Fibroblast of skin of right biceps (primary cell): ENCODE measurements at regions not wholly inside any gene's neighbourhood (a gene's known extent, or its start where the extent isn't known, plus 50 kb on each side); places are given as distances from the start of the nearest gene placed in this dataset.
"Not testable (repeated sequence)": the region's sequence is repeated elsewhere in the genome, so short reads cannot be mapped to it uniquely, and the experiment has no call there.

Experiments used
- DNase-seq: peaks from one replicate; pipeline ENCODE4 v3.0.0-alpha.2; 2013

DNA sequence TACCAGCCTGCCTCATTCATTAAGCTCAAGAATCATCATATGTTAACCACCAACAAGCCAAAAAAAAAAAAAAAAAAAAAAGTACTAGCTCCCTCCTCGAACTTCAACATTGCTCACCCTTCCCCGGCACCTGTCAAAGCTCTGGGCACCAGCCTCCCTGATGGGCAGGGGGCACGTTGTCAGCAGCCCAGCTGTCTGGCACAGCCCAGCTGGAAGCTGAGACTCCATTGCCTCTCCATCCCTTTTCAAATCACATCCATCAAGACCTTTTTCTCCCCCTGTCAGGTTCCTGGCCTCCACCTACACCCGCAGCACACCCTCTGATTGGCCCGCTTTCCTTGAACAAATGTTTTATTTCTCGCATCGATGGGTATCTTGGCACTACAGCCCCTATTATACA is 913.3 kb upstream of the AUTS2 start:
- DNase-seq = no peak

- peak; percentile 60 for DNase-seq
Observed at GRCh38 chr7:68688416-68689086, 909.7 kb upstream of the AUTS2 start.

- DNase-seq = no peak
Observed at GRCh38 chr7:68689087-68689433, 909.2 kb upstream of the AUTS2 start.

DNA sequence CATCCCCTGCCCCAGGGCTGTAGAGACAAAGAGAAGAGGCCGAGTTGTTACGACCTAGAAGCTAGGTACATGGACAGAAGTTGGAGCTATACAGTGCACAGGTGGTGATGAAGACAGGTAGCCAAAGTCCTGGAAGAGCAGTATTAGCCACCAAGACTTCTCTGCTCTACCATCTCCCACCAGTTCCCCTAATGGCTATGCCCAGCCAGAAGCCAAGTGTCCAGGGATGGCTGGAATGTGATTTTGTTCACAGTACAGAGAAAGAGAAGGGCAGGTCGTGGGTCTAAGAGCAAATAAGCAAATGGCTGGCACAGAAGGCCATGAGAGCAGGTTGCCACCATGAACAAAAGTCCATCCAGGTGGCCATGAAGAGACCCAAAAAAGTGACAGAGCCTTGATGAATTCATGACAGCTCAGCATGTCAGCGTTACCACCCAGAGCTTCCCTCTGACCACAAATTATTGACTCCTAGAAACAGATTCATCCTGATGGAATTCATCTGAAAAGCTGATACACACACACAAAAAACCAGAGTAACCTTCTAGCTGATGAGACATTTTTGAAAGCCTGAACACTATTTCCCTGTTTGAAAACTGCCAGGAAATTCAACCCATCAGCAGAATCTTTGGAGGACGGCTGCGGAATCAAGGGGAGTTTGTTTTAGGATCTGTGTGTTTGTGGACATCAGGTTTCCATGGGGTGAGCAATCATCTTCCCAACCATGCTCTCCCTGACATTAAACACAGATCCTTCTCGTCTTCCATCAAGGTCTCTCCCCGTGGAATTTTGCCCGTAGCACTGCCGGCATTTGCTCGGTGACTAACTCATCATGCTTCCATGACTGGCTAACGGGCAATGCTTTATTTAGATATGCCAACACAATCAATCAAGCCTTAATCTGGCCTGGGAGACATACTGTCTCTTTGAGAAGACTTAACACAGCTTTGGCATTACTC is 906.7 kb upstream of the AUTS2 start:
- DNase-seq = peak; percentile 99

- DNase-seq = no peak
Observed at GRCh38 chr7:68692511-68692910, 905.8 kb upstream of the AUTS2 start.

- peak; percentile 71 for DNase-seq
Observed at GRCh38 chr7:68694656-68695055, 903.6 kb upstream of the AUTS2 start.

DNA sequence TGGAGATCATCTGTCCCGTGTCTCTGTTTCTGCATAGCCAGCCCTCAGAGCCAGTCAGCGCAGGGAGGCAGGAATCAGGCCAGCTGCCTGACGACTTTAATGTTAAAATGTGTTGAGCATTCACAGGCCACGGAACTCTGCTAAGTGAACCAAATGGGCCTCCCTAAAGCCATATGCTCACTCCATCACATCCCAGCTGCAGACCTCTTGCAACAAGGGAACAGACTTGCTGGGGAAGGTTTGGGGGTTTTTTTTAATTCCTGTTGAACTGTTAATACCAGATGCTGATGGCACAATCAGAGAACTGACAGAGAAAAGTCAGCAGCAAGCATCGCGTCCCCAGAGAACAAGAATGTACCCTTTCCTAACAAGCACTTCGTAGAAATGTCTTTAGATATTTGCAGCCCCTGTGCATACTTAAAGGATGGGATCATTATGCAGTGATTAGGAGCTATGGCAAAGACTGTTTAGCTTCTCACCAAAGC is 900.4 kb upstream of the AUTS2 start:
- DNase-seq = peak; percentile 93

- peak; percentile 100 for DNase-seq
Observed at GRCh38 chr7:68699090-68699711, 899.1 kb upstream of the AUTS2 start.

- DNase-seq = peak; percentile 89
Observed at GRCh38 chr7:68700414-68700813, 897.9 kb upstream of the AUTS2 start.

DNA sequence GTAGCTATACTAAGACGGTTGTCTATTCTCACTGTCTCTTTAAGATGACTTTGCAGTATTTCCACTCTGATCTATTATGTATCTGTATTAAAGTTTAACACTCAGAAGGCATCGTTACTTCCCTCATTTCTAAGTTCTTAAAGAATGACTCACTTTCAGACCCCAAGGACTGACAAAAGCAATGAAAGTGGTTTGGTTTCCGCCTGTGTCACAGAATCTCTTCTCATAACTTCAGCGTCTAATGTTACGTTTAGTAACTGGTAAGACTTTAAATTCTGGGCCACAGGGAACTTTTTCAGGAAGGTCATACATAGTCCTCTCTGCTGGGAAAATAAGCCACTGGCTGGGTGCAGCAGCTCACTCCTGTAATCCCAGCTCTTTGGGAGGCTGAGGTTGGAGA is 892.0 kb upstream of the AUTS2 start:
- DNase-seq = peak; percentile 99

- peak; percentile 36 for DNase-seq
Observed at GRCh38 chr7:68707159-68707558, 891.1 kb upstream of the AUTS2 start.

GRCh38 chr7:68707958-68708357 is 890.3 kb upstream of the AUTS2 start:
- no peak for DNase-seq

DNA sequence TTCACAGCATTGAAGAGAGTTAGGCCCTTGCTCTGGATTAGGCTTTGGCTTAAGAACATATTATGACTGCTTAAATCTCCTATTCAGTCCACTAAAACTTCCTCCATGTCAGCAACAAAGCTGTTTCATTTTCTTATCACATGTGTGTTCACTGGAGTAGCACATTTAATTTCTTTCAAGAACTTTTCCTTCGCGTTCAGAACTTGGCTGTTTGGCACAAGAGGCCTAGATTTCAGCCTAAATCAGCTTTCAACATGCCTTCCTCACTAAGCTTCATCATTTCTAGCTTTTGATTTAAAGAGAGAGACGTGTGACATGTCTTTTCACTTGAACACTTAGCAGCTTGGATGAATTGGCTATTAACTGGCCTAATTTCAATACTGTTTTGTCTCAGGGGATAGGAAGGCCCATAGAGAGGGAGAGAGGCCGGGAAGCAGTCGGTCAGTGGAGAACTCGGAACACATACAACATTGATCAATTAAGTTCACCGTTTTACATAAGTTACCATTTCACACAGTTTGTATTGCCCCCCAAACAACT is 885.2 kb upstream of the AUTS2 start:
- no peak for DNase-seq

DNA sequence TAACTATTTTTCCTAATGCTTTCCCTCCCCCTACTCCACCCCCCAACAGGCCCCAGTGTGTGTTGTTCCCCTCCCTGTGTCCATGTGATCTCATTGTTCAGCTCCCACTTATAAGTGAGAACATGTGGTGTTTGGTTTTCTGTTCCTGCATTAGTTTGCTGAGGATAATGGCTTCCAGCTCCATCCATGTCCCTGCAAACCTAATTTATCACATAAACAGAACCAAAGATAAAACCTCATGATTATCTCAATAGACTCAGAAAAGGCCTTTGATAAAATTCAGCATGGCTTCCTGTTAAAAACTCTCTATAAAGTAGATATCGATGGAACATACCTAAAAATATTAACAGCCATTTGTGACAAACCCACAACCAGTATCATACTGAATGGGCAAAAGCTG is 884.1 kb upstream of the AUTS2 start:
- not testable (repeated sequence) for DNase-seq

DNA sequence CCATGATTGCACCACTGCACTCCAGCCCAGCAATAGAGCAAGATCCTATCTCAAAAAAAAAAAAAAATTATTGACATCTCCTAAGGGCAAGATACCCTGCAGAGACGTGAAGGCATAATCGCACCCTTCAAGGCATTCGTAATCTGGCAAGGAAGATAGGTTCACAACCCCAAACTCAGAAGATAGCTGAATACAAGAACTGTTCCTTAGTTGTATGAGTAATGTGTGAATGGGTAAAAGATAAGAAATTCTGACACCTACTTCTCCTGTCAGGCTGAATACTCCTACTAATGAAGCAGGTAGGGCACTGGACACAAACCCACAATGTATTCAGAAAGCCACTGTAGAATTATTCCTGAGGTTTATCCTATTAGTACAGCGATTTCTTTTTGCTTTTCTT is 882.4 kb upstream of the AUTS2 start:
- no peak for DNase-seq

DNA sequence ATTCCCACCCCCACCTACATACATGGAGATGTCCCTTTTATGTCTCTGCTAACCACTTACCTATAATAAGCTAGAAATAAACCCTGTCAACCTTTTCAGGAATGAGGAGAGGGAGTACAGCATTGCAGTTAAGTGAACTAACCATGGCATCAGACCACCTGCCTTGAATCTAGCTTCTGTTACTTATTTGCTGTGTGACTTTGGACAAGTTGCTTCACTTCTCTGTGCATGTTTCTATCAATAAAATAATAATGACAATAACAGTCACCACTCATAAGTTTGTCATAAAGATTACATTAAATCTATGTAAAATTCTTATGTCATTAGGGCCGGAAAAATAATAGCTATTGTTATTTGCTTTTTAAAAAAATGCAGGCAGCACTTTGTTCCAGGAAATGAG is 881.1 kb upstream of the AUTS2 start:
- no peak for DNase-seq

DNA sequence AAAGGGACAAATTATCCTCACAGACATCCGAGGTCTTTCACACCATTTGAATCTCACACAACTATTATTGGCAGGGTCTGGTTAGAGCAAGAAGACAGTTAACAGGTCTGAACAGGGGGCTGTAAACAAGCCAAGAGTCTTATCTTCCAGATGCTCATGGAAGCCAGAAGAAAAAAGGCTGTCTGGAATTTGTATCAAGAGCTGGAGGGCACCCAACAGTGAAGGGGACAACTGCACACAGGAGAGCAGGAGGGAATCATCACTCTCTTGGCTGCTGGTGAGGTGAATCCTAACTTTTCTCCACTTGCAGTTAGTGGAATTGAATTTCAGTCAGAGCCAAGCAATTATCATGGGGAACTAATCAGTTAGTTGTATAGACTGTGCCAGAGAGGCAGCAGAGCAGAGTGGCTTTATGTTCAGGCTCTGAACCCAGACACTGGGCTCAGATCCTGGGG is 880.2 kb upstream of the AUTS2 start:
- no peak for DNase-seq

DNA sequence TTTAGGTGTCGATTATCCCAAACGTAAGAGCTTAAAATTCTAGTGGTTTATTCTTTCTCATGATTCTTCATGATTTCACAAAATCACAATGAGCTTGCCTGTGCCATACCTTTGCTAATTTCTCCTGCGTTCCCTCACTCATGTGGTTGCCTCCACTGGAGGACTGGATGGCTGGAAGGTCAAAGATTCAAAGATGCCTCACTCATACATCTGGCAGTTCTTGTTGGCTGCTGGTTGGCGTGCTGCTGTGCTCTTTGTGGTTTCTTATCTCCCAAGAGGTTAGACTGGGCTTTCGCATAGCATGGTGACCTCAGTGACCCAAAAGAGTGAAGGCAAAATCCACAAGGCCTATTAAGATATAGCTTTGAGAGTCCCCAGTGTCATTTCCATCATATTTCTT is 877.6 kb upstream of the AUTS2 start:
- DNase-seq = peak; percentile 75

GRCh38 chr7:68722044-68722443 is 876.2 kb upstream of the AUTS2 start:
- no peak for DNase-seq

DNA sequence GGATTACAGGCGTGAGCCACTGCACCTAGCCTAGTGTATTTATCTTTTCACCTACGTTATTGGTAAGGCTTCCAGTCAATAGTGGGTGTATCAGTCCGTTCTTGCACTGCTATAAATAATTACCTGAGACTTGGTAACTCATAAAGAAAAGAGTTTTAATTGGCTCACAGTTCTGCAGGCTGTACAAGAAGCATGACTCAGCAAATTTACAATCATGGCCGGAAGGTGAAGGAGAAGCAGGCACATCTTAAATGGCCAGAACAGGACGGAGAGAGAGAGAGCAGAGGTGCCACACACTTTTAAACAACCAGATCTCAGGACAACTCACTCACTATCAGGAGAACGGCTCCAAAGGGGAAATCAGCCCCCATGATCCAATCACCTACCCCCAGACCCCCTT is 873.3 kb upstream of the AUTS2 start:
- no peak for DNase-seq

GRCh38 chr7:68725843-68726785 is 872.2 kb upstream of the AUTS2 start:
- DNase-seq = no peak

GRCh38 chr7:68728720-68729119 is 869.6 kb upstream of the AUTS2 start:
- DNase-seq = not testable (repeated sequence)
